ENCODE measurements at regions not wholly inside any gene's neighbourhood (a gene's known extent, or its start where the extent isn't known, plus 50 kb on each side); places are given as distances from the start of the nearest gene placed in this dataset.
"Not testable (repeated sequence)": the region's sequence is repeated elsewhere in the genome, so short reads cannot be mapped to it uniquely, and the experiment has no call there.

- ATAC-seq: not testable (repeated sequence)
Observed at GRCh38 chr20:30899370-30900079, 357.9 kb upstream of the DEFB115 start.

- ATAC-seq: not testable (repeated sequence)
Observed at GRCh38 chr20:30900080-30900719, 357.3 kb upstream of the DEFB115 start.

GRCh38 chr20:30905231-30905630 lies 352.2 kb upstream of the DEFB115 start:
- not testable (repeated sequence) for ATAC-seq

GRCh38 chr20:30910937-30911725 lies 346.3 kb upstream of the DEFB115 start:
- ATAC-seq: no peak

- ATAC-seq: not testable (repeated sequence)
Observed at GRCh38 chr20:30911832-30912660, 345.4 kb upstream of the DEFB115 start.

GRCh38 chr20:30912661-30913026 lies 344.8 kb upstream of the DEFB115 start:
- not testable (repeated sequence) for ATAC-seq

- ATAC-seq: not testable (repeated sequence)
Observed at GRCh38 chr20:30916404-30916803, 341.1 kb upstream of the DEFB115 start.

GRCh38 chr20:30919514-30920188 lies 337.8 kb upstream of the DEFB115 start:
- ATAC-seq: no peak

- ATAC-seq: no peak
Observed at GRCh38 chr20:30921286-30922071, 336.0 kb upstream of the DEFB115 start.

- no peak for ATAC-seq
Observed at GRCh38 chr20:30922129-30922528, 335.3 kb upstream of the DEFB115 start.

GRCh38 chr20:30937790-30938189 lies 319.7 kb upstream of the DEFB115 start:
- ATAC-seq: no peak

GRCh38 chr20:30949761-30950160 lies 307.7 kb upstream of the DEFB115 start:
- no peak for ATAC-seq

- not testable (repeated sequence) for ATAC-seq
Observed at GRCh38 chr20:30951088-30951487, 306.4 kb upstream of the DEFB115 start.

GRCh38 chr20:30956649-30957048 lies 300.8 kb upstream of the DEFB115 start:
- not testable (repeated sequence) for ATAC-seq

GRCh38 chr20:30959208-30959607 lies 298.3 kb upstream of the DEFB115 start:
- ATAC-seq: not testable (repeated sequence)

- ATAC-seq: no peak
Observed at GRCh38 chr20:30963591-30963990, 293.9 kb upstream of the DEFB115 start.

- ATAC-seq: not testable (repeated sequence)
Observed at GRCh38 chr20:30975859-30976258, 281.6 kb upstream of the DEFB115 start.

- ATAC-seq: no peak
Observed at GRCh38 chr20:30985386-30985785, 272.1 kb upstream of the DEFB115 start.

Data from activated CD4-positive, CD25-positive, alpha-beta regulatory T cell treated with anti-CD3 and anti-CD28 coated beads, Interleukin-2, amount 50 U/mL, for 24 hours (primary cell).